ENCODE measurements at regions not wholly inside any gene's neighbourhood (a gene's known extent, or its start where the extent isn't known, plus 50 kb on each side); places are given as distances from the start of the nearest gene placed in this dataset.
"Not testable (repeated sequence)": the region's sequence is repeated elsewhere in the genome, so short reads cannot be mapped to it uniquely, and the experiment has no call there.

- DNase-seq, result peak; percentile 64
These were observed 258.1 kb downstream of the PCNX1 start for GRCh38 chr14:71165121-71166031.

GRCh38 chr14:71166180-71166837 lies 259.1 kb downstream of the PCNX1 start:
- H3K27ac ChIP-seq (ENCODE audit: low read length, poor library complexity, severe bottlenecking), result no peak overlapping the region
- no peak overlapping the region for H3K4me2 ChIP-seq (ENCODE audit: low read length, poor library complexity, severe bottlenecking)
- no peaks in the 10 kb centered on the region for H3K36me3 ChIP-seq (ENCODE audit: control insufficient read depth in 1 of 2, insufficient read depth in 2 of 2, low read depth in 1 of 2, low read length in 2 of 2)
- no peak overlapping the region for H2AK5ac ChIP-seq (ENCODE audit: low read length, severe bottlenecking)
- peaks cover 0 to 4% of the 10 kb centered on the region in 2 experiments for H3K27me3 ChIP-seq (ENCODE audit: control insufficient read depth in 1 of 2, insufficient read depth in 1 of 2, low read length in 2 of 2)
- no peak overlapping the region for H2BK5ac ChIP-seq (ENCODE audit: low read depth, low read length, poor library complexity, severe bottlenecking)
- no peak overlapping the region for H4K91ac ChIP-seq (ENCODE audit: low read length)
- no peak for DNase-seq
- H3K4me1 ChIP-seq (ENCODE audit: control insufficient read depth, insufficient read depth, low read depth, low read length), result peaks cover 22% of the 10 kb centered on the region
- H3K14ac ChIP-seq (ENCODE audit: low read length in 2 of 2), result no peak overlapping the region
- H3K23ac ChIP-seq (ENCODE audit: low read length in 2 of 2), result no peak overlapping the region
- H3K18ac ChIP-seq (ENCODE audit: low read depth in 1 of 2, low read length in 2 of 2), result no peak overlapping the region
- no peak overlapping the region for H2BK120ac ChIP-seq (ENCODE audit: low read depth, low read length)
- H2BK15ac ChIP-seq (ENCODE audit: low read depth, poor library complexity, severe bottlenecking), result no peak overlapping the region
- no peak overlapping the region for H4K8ac ChIP-seq (ENCODE audit: low read length)
- no peak overlapping the region for H3K9ac ChIP-seq (ENCODE audit: low read length)
- no peak overlapping the region for H2BK12ac ChIP-seq (ENCODE audit: low read length in 2 of 2)
- H2AFZ ChIP-seq (ENCODE audit: low read depth, low read length), result no peak overlapping the region
- H3K4me3 ChIP-seq (ENCODE audit: insufficient read depth in 1 of 2, low read depth in 1 of 2, low read length in 2 of 2), result no peak overlapping the region
- no peaks in the 10 kb centered on the region for H3K79me1 ChIP-seq (replicated peaks; ENCODE audit: low read length, poor library complexity, severe bottlenecking)
- no peaks in the 10 kb centered on the region for H3K9me3 ChIP-seq (ENCODE audit: control insufficient read depth, low read length)
- no peak overlapping the region for H3K4ac ChIP-seq (ENCODE audit: low read depth in 1 of 2, low read length in 2 of 2)
- 47% methylated on average over 2 of the region's 3 CpGs for WGBS

More at GRCh38 chr14:71165121-71166031, 258.1 kb downstream of the PCNX1 start:
- Histone ChIP-seq H3K4ac (ENCODE audit: low read depth in 1 of 2, low read length in 2 of 2) (no peak overlapping the region), H2BK12ac (ENCODE audit: low read length in 2 of 2) (no peak overlapping the region), H2AK5ac (ENCODE audit: low read length, severe bottlenecking) (no peak overlapping the region), H3K4me2 (ENCODE audit: low read length, poor library complexity, severe bottlenecking) (no peak overlapping the region), H3K27me3 (ENCODE audit: control insufficient read depth in 1 of 2, insufficient read depth in 1 of 2, low read length in 2 of 2) (peaks cover 0 to 4% of the 10 kb centered on the region in 2 experiments), H3K9me3 (ENCODE audit: control insufficient read depth, low read length) (peaks cover 7% of the 10 kb centered on the region), H2BK5ac (ENCODE audit: low read depth, low read length, poor library complexity, severe bottlenecking) (no peak overlapping the region), H2BK15ac (ENCODE audit: low read depth, poor library complexity, severe bottlenecking) (no peak overlapping the region), H2BK120ac (ENCODE audit: low read depth, low read length) (no peak overlapping the region), H3K36me3 (ENCODE audit: control insufficient read depth in 1 of 2, insufficient read depth in 2 of 2, low read depth in 1 of 2, low read length in 2 of 2) (no peaks in the 10 kb centered on the region), H3K18ac (ENCODE audit: low read depth in 1 of 2, low read length in 2 of 2) (no peak overlapping the region), H3K23ac (ENCODE audit: low read length in 2 of 2) (no peak overlapping the region), H2AFZ (ENCODE audit: low read depth, low read length) (no peak overlapping the region), H3K27ac (ENCODE audit: low read length, poor library complexity, severe bottlenecking) (no peak overlapping the region), H3K79me1 (replicated peaks; ENCODE audit: low read length, poor library complexity, severe bottlenecking) (no peaks in the 10 kb centered on the region), H4K8ac (ENCODE audit: low read length) (no peak overlapping the region), H3K9ac (ENCODE audit: low read length) (peak overlapping the region; percentile 9), H3K4me1 (ENCODE audit: control insufficient read depth, insufficient read depth, low read depth, low read length) (peaks cover 22% of the 10 kb centered on the region), H3K14ac (ENCODE audit: low read length in 2 of 2) (peak overlapping the region in 1 of 2 experiments; percentile 38), H4K91ac (ENCODE audit: low read length) (no peak overlapping the region), H3K4me3 (ENCODE audit: insufficient read depth in 1 of 2, low read depth in 1 of 2, low read length in 2 of 2) (no peak overlapping the region)
- 71% methylated on average over 13 of the region's 15 CpGs for WGBS

- H3K27me3 ChIP-seq (ENCODE audit: control insufficient read depth in 1 of 2, insufficient read depth in 1 of 2, low read length in 2 of 2); DNase-seq; H3K79me1 ChIP-seq (replicated peaks; ENCODE audit: low read length, poor library complexity, severe bottlenecking); H3K9me3 ChIP-seq (ENCODE audit: control insufficient read depth, low read length); H2AFZ ChIP-seq (ENCODE audit: low read depth, low read length); H3K4me3 ChIP-seq (ENCODE audit: insufficient read depth in 1 of 2, low read depth in 1 of 2, low read length in 2 of 2); H4K8ac ChIP-seq (ENCODE audit: low read length); H3K36me3 ChIP-seq (ENCODE audit: control insufficient read depth in 1 of 2, insufficient read depth in 2 of 2, low read depth in 1 of 2, low read length in 2 of 2); H3K27ac ChIP-seq (ENCODE audit: low read length, poor library complexity, severe bottlenecking); H3K4me2 ChIP-seq (ENCODE audit: low read length, poor library complexity, severe bottlenecking); H3K4ac ChIP-seq (ENCODE audit: low read depth in 1 of 2, low read length in 2 of 2); H3K14ac ChIP-seq (ENCODE audit: low read length in 2 of 2); H2BK120ac ChIP-seq (ENCODE audit: low read depth, low read length); H2AK5ac ChIP-seq (ENCODE audit: low read length, severe bottlenecking); H3K9ac ChIP-seq (ENCODE audit: low read length); H2BK15ac ChIP-seq (ENCODE audit: low read depth, poor library complexity, severe bottlenecking); H4K91ac ChIP-seq (ENCODE audit: low read length); H2BK5ac ChIP-seq (ENCODE audit: low read depth, low read length, poor library complexity, severe bottlenecking); H3K23ac ChIP-seq (ENCODE audit: low read length in 2 of 2); H2BK12ac ChIP-seq (ENCODE audit: low read length in 2 of 2); H3K18ac ChIP-seq (ENCODE audit: low read depth in 1 of 2, low read length in 2 of 2): not testable (repeated sequence)
- peaks cover 22% of the 10 kb centered on the region for H3K4me1 ChIP-seq (ENCODE audit: control insufficient read depth, insufficient read depth, low read depth, low read length)
- WGBS, result 90% methylated on average over 23 of the region's 48 CpGs
These were observed 260.2 kb downstream of the PCNX1 start for GRCh38 chr14:71167325-71167950.

- 87% methylated on average over 14 of the region's 14 CpGs for WGBS
These were observed 260.9 kb downstream of the PCNX1 start for GRCh38 chr14:71168161-71168560.

More at GRCh38 chr14:71168161-71168560, 260.9 kb downstream of the PCNX1 start:
- H3K4ac ChIP-seq (ENCODE audit: low read depth in 1 of 2, low read length in 2 of 2); H3K27ac ChIP-seq (ENCODE audit: low read length, poor library complexity, severe bottlenecking); H3K27me3 ChIP-seq (ENCODE audit: control insufficient read depth in 1 of 2, insufficient read depth in 1 of 2, low read length in 2 of 2); H4K8ac ChIP-seq (ENCODE audit: low read length); H3K14ac ChIP-seq (ENCODE audit: low read length in 2 of 2); H3K9me3 ChIP-seq (ENCODE audit: control insufficient read depth, low read length); H2BK15ac ChIP-seq (ENCODE audit: low read depth, poor library complexity, severe bottlenecking); H2AFZ ChIP-seq (ENCODE audit: low read depth, low read length); H2BK120ac ChIP-seq (ENCODE audit: low read depth, low read length); H3K18ac ChIP-seq (ENCODE audit: low read depth in 1 of 2, low read length in 2 of 2); H3K4me2 ChIP-seq (ENCODE audit: low read length, poor library complexity, severe bottlenecking); H4K91ac ChIP-seq (ENCODE audit: low read length); H2BK12ac ChIP-seq (ENCODE audit: low read length in 2 of 2); DNase-seq; H3K9ac ChIP-seq (ENCODE audit: low read length); H3K4me3 ChIP-seq (ENCODE audit: insufficient read depth in 1 of 2, low read depth in 1 of 2, low read length in 2 of 2); H3K23ac ChIP-seq (ENCODE audit: low read length in 2 of 2); H2BK5ac ChIP-seq (ENCODE audit: low read depth, low read length, poor library complexity, severe bottlenecking); H3K79me1 ChIP-seq (replicated peaks; ENCODE audit: low read length, poor library complexity, severe bottlenecking); H2AK5ac ChIP-seq (ENCODE audit: low read length, severe bottlenecking); H3K36me3 ChIP-seq (ENCODE audit: control insufficient read depth in 1 of 2, insufficient read depth in 2 of 2, low read depth in 1 of 2, low read length in 2 of 2): not testable (repeated sequence)
- H3K4me1 ChIP-seq (ENCODE audit: control insufficient read depth, insufficient read depth, low read depth, low read length), result peaks cover 19% of the 10 kb centered on the region

Data from mesenchymal stem cell (in vitro differentiated cells and primary cell).